Inferior parietal cortex (tissue), 1 donor: ENCODE measurements at regions not wholly inside any gene's neighbourhood (a gene's known extent, or its start where the extent isn't known, plus 50 kb on each side); places are given as distances from the start of the nearest gene placed in this dataset.

Source experiments
- DNase-seq: peaks from one replicate; pipeline ENCODE4 v3.0.0-alpha.2; 2016; ENCODE audit errors: extremely low spot score

DNA sequence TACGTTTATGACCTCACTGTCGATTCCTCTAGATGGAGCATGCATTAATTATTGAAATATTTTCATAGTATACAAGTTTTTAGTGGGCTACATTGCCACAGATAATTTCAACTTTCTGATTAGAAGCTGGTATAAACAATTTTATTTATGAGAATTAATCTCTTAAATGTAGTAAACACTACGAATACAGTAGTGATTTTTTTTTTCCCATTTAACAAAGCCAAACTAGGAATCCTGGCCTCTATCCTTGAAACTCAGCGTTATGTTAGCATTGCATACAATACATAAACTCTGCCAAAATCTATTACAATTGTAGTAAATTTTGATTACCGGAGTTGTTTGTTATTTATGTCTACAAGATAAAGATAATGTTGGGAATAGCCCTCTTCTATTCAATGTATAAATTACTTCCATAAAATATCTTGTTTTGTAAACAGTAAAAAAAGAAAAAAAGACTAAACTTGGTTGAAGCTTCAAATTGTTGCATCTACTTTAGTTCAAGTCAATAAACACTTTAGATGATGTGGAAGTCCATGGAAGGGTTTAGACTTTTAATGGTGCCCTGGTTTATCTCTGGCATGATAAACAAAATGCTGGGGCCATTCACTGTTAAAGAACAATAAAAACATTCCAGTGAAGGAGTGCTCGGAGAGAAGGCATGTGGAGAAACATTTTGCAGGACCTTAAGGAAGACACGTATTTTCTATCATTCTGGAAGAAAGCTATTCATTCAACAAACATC, 77.3 kb upstream of the NR2F2 start:
- no peak for DNase-seq

- DNase-seq, result no peak
Observed at GRCh38 chr15:96254173-96254572, 76.3 kb upstream of the NR2F2 start.

DNA sequence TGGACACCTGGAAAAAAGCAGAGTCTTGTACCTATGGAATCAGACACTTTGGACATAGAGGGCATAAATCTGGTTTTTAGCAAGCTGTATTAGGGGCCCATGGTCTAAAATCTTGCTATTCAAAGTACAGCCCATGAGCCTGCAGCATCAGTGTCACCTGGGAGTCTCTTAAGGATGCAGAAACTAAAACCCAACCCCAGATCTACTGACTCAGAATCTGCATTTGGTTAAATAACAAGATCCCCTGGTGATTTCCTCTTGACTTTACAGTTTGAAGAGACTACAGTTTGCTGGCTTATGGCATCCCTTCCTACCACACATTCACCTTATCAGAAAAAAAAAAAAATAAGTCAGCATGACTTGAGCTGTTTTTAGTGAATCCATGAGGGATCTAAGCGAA, 74.9 kb upstream of the NR2F2 start:
- no peak for DNase-seq

DNA sequence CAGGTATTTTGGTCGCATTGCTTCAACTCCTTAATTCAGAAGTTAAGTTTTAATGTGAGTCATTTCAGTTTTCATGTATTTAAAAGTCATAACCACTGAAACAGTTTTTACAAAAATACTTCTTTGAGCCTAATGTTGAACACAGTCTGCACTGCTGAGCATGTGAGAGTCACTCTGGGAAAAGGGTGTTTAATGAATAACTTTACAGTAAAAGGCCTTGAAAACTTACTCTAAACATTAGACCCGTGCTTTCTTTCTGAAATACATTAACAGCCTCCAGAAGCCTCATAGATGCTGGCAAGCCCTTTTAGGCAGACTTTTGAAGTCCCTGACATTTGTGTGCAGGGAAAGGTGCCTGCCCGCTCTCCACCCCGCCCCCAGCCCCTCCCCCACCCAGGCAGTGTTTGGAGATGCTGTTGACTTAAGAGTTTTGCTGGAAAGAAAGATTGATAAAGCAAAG, 68.9 kb upstream of the NR2F2 start:
- DNase-seq, result no peak

- no peak for DNase-seq
Observed at GRCh38 chr15:96262097-96262496, 68.4 kb upstream of the NR2F2 start.

DNA sequence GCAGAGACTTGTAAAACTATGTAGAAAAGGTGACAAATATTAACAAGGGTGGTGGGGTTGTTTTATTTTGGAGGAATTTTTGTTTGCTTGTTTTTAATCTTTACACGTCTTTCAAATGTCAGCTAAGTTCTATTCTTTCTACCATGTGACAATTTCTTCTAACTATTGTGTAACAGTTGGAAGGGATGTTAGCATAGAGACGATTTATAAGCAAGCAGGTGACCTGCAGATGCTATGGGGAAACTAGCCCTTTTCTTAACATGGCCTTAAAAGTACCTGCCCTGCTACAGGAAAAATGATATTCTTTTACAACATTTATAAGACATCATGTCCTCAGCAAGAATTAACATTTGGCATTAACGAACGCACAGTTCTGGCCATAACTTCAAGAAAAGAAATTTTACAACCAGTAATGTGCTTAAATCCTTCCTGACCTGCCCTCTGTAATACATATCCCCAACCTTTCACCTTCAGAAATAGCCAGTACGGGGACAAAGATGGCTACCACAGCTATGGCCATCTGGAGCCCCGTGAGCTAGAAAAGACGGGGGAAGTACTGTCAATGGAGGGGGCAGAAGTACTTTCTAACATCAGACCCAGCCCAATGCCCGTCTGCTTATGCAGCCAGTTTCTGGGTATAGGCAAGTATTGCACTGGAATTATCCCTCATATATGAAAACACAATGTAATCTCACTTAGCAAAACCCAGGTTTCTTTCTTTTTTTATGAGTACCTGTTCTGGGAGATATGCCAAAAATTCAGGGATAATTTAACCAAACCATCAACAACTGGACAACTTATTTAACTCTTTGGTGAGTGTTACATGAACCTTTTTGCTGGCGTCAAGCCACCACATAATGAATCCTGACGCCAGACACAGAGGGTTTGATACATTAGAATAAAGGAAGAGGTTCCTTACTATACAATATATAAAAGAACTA, 67.7 kb upstream of the NR2F2 start:
- DNase-seq, result no peak

DNA sequence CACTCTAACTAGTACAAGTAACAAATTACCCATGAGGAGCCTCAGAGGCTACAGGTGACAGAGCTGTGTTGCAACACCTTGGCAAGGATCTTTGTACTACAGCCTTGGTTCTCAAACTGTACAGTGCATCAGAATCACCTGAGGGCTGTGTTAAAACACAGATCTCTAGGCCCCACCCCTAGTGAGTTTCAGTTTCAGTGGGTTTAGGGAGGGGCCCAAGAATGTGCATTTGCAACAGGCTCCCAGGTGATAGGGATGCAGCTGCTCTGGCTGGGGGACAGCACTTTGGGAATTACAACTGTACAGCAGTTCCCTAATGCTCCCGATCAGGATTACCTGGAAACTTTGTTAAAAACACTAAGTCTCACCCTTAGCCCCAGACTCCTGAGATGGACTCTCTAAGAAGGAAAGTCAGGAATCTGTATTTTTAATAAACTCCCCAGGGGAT, 66.1 kb upstream of the NR2F2 start:
- no peak for DNase-seq

- DNase-seq, result no peak
Observed at GRCh38 chr15:96264801-96265515, 65.5 kb upstream of the NR2F2 start.

DNA sequence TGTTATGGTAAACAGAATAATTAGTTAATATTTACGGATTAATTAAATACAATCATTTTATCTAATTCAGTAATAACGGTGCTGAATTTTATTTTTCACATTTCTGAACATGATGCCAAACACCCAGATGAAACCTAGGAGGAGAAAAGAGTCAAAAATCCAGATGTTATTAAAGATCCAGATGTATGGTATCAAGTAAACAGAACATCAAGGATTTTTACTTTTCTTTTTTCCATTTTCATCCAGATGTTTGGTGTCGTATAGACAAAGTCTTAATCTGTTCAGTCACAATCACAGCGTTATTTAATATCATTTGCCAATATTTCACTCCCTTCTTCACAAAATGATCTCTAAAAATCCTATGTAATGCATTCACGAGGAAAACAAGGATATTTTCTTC, 64.0 kb upstream of the NR2F2 start:
- no peak for DNase-seq

DNA sequence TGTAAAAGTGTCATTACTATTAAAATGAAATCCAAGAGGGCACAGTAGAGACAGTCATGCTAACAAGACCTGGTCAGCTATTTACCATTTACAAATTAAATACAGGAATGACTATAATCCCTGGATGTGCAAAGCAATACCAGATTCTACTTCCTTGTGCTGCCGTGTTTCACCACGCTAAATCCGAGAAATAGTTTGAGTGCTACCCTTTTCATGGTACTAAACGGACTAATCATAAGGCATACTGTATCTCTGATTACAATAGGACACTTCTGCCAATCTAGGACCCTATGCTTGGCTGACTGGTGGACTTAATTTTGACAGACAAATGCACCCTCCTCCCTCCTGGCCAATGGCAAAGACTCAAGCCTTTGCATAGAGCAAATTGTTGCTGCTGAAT, 63.0 kb upstream of the NR2F2 start:
- DNase-seq, result no peak

- no peak for DNase-seq
Observed at GRCh38 chr15:96268442-96269204, 61.9 kb upstream of the NR2F2 start.

DNA sequence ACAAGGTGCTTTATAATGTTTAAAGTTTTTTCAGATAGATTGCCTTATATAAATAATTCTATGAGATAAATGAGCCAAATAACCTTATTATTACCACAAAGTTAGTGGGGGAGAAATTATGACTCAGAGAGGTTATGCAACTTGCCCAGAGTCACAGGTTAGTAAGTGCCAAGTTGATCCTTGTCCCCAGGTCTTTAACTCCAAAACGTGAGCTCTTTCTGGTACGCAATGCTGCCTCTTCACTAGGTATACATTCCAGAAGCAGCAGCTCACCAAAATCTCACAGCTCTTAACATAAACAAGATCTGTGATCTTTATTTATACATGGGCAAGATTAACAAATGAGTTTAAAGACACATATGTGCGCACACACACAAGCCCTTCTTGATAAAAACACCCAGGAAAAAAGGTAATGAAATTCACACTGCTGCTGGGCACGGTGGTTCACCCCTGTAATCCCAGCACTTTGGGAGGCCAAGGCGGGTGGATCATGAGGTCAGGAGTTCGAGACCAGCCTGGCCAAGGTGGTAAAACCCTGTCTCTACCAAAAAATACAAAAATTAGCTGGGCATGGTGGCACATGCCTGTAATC, 59.8 kb upstream of the NR2F2 start:
- no peak for DNase-seq

DNA sequence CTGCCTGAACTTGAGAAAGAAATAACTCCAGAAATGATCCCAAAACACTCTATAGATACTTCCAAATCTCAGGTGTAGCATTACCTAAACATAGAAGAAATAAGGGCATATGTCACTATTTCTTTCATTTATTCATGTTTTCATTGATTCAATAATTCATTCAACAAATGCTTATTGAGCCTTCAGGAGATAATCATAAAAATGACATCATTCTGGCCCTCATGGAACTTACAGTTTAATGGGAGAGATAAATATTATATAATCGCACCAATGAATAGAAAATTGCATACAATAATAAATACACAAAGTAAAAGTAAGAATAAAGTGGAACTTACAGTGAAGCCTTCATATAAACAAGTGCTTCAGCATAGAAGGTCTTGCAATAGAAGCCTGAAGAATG, 58.1 kb upstream of the NR2F2 start:
- DNase-seq, result no peak

GRCh38 chr15:96273317-96274086, 57.0 kb upstream of the NR2F2 start:
- DNase-seq, result peak; percentile 53

DNA sequence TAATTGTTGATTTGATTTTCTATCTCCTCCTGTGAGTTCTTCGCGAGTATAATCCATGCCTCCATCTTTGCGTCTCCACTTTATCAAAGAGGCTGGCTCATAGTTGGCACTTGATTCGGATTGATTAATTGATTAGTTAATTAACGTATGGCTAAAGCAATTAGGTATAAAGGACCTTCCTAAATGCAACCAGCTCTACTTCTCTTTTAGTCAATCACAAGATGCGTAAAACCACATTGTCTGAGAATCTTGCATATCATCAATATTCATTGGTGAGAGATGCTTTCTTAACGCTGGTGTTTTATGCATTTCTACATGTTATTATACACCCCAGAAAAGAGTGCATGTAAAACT, 56.4 kb upstream of the NR2F2 start:
- no peak for DNase-seq

- DNase-seq, result no peak
Observed at GRCh38 chr15:96274698-96275097, 55.8 kb upstream of the NR2F2 start.

- DNase-seq, result no peak
Observed at GRCh38 chr15:96276438-96277210, 53.9 kb upstream of the NR2F2 start.
